ENCODE measurements at regions not wholly inside any gene's neighbourhood (a gene's known extent, or its start where the extent isn't known, plus 50 kb on each side); places are given as distances from the start of the nearest gene placed in this dataset.
"Not testable (repeated sequence)": the region's sequence is repeated elsewhere in the genome, so short reads cannot be mapped to it uniquely, and the experiment has no call there.

GRCh38 chr15:70234256-70234905 lies 136.7 kb upstream of the TLE3 start:
- DNase-seq (ENCODE audit: low read depth in 1 of 2, low spot score in 2 of 2) = peak in 1 of 2 experiments; percentile 27
- Histone ChIP-seq H3K4me3 (no peak overlapping the region), H3K36me3 (no peaks in the 10 kb centered on the region), H3K27ac (no peak overlapping the region), H3K27me3 (replicated peaks) (no peaks in the 10 kb centered on the region), H3K9me3 (replicated peaks) (peaks cover 15% of the 10 kb centered on the region), H3K4me1 (replicated peaks) (peaks cover 11% of the 10 kb centered on the region)

DNA sequence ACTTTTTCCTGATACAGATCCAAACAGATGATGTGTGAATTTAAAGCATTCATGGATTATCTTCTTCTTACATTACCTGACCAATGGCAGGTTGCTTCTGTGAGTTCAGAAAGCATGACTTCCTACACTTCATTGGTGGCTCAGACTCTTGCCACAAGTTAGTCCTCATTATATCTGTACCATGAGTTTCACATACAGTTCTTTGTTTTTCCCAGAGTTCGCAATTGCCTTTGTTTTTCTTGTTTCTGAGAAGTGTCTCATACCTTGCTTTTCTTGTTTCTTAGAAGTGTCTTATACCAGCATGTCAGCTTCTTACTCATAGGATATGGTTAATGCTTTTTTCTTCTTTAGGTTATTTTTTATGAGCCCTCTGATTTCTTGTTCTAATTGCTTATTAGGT lies 133.8 kb upstream of the TLE3 start:
- DNase-seq (ENCODE audit: low read depth in 1 of 2, low spot score in 2 of 2) = no peak
- H3K4me1 ChIP-seq (replicated peaks) = peaks cover 10% of the 10 kb centered on the region
- H3K27me3 ChIP-seq (replicated peaks) = no peaks in the 10 kb centered on the region
- H3K4me3 ChIP-seq = no peak overlapping the region
- H3K27ac ChIP-seq = no peak overlapping the region
- H3K36me3 ChIP-seq = no peaks in the 10 kb centered on the region
- H3K9me3 ChIP-seq (replicated peaks) = peaks cover 15% of the 10 kb centered on the region

DNA sequence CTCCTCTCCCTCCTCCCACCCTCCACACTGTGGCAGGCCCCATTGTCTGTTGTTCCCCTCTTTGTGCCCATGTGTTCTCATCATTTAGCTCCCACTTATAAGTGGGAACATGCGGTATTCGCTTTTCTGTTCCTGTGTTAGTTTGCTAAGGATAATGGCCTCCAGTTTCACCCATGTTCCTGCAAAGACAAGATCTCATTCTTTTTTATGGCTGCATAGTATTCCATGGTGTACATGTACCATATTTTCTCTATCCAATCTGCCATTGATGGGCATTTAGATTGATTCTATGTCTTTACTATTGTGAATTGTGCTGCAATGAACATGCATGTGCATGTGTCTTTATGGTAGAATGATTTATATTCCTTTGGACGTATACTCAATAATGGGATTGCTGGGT lies 130.2 kb upstream of the TLE3 start:
- not testable (repeated sequence) for H3K4me1 ChIP-seq (replicated peaks); H3K27me3 ChIP-seq (replicated peaks); H3K36me3 ChIP-seq; DNase-seq (ENCODE audit: low read depth in 1 of 2, low spot score in 2 of 2); H3K4me3 ChIP-seq; H3K27ac ChIP-seq
- peaks cover 15% of the 10 kb centered on the region for H3K9me3 ChIP-seq (replicated peaks)

GRCh38 chr15:70227147-70227546 lies 129.4 kb upstream of the TLE3 start:
- peaks cover 11% of the 10 kb centered on the region for H3K9me3 ChIP-seq (replicated peaks)
- H3K27me3 ChIP-seq (replicated peaks) = no peaks in the 10 kb centered on the region
- H3K4me1 ChIP-seq (replicated peaks) = no peaks in the 10 kb centered on the region
- H3K27ac ChIP-seq = no peak overlapping the region
- DNase-seq (ENCODE audit: low read depth in 1 of 2, low spot score in 2 of 2) = no peak
- no peaks in the 10 kb centered on the region for H3K36me3 ChIP-seq
- no peak overlapping the region for H3K4me3 ChIP-seq

DNA sequence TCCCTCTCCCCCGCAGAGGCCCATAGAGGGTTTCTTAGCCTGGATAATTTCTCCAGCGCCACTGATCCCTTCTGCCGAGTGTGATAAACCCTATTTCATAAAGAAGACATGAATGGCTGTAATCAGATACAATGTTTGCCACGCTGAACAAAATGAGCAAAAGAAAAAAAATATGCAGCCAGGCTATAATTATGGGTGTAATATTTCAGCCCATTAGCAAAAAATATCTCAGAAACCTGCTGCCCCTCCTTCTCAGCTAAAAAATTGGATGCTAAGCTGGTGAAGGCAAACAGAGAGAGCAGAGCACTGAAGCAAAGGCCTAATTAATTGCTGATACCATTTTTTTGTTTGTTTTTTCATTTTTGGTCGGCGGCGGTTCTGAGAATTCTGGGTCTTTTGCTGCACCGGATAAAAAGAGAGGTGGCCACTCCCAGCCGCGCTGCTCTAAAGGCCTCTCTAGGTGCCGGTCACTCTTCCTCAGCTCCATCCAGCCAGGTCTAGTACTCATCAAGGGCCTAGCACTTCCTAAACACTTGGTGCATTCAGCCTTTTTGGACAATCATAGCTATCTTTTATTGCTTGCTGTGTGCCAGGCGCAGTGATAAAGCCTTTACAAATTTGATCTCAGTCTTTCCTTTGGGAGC lies 128.7 kb upstream of the TLE3 start:
- H3K4me1 ChIP-seq (replicated peaks) = no peaks in the 10 kb centered on the region
- H3K4me3 ChIP-seq = no peak overlapping the region
- no peak overlapping the region for H3K27ac ChIP-seq
- no peaks in the 10 kb centered on the region for H3K27me3 ChIP-seq (replicated peaks)
- DNase-seq (ENCODE audit: low read depth in 1 of 2, low spot score in 2 of 2) = no peak
- peaks cover 5% of the 10 kb centered on the region for H3K9me3 ChIP-seq (replicated peaks)
- no peaks in the 10 kb centered on the region for H3K36me3 ChIP-seq

DNA sequence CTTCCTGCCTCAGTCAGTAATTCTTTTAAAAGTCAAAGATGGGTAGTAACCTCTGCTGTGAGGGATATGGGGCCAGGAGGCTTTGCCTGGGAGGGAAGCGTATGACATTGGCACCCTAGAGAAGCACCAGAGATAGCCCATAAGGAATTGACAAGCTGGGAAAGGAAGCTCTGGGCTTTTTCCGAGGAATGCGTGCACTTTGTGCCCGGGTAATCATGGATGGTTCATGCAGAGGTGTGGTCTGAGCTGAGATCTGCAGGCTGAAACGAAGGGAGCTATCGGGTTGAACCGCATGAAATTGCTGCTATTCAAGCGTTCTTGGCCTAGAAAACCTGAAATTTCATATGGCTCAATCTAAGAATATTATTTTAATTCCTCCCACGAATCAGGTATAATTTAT lies 127.7 kb upstream of the TLE3 start:
- H3K9me3 ChIP-seq (replicated peaks) = no peaks in the 10 kb centered on the region
- H3K36me3 ChIP-seq = no peaks in the 10 kb centered on the region
- H3K27me3 ChIP-seq (replicated peaks) = no peaks in the 10 kb centered on the region
- no peak overlapping the region for H3K27ac ChIP-seq
- DNase-seq (ENCODE audit: low read depth in 1 of 2, low spot score in 2 of 2) = no peak
- H3K4me1 ChIP-seq (replicated peaks) = no peaks in the 10 kb centered on the region
- no peak overlapping the region for H3K4me3 ChIP-seq

DNA sequence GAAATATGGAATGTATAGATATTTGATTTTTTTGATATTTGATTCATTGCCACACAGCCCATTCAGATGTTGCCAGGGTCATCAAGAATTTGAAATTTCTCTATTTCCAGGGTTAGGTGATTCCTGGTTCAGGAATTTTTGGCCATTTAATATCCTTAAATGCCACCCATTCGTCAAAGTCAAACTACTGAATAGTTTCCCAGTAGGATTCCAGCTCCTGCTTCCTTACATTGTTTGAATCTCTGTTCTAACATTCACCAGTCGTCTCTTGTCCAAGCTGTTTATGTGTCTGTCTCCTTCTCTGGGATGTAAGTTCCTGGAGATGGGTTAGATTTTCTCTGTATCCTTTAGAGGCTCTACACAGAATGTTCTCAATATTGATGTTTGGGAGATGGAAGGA lies 124.9 kb upstream of the TLE3 start:
- no peaks in the 10 kb centered on the region for H3K36me3 ChIP-seq
- no peak overlapping the region for H3K27ac ChIP-seq
- no peak for DNase-seq (ENCODE audit: low read depth in 1 of 2, low spot score in 2 of 2)
- no peaks in the 10 kb centered on the region for H3K9me3 ChIP-seq (replicated peaks)
- no peak overlapping the region for H3K4me3 ChIP-seq
- no peaks in the 10 kb centered on the region for H3K4me1 ChIP-seq (replicated peaks)
- 0 out of 2 replicates have a peak, but pooled peaks cover 3% of the 10 kb centered on the region for H3K27me3 ChIP-seq (replicated peaks)

DNA sequence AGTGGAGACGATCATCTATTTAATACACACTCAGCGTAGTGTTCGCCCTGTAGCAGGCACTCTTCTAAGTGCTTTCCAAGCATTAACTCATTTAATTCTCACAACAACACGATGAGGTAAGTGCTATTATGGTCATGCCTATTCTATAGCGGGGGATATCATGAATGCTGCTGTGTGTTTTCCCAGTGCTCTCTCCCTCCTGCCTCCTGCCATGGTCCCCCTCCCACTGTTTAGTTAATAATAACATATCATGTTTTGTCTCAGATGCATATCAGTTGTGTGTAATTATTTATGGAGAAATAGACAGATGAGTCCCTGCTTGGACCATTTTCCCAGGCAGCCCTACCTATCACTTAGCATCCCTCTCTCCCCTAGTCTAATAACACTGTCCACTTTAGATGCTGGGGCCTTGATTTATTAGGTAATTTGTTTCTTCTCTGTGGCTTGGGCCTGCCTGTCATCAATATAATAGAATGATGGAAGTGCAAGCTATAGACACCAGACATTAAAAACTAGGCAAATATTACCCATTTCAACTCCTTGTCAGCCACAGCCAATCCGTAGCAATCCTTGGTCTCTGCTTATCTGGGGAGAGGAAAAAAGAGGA lies 122.9 kb upstream of the TLE3 start:
- no peaks in the 10 kb centered on the region for H3K36me3 ChIP-seq
- DNase-seq (ENCODE audit: low read depth in 1 of 2, low spot score in 2 of 2) = no peak
- no peak overlapping the region for H3K4me3 ChIP-seq
- no peak overlapping the region for H3K27ac ChIP-seq
- H3K9me3 ChIP-seq (replicated peaks) = no peaks in the 10 kb centered on the region
- H3K4me1 ChIP-seq (replicated peaks) = no peaks in the 10 kb centered on the region
- H3K27me3 ChIP-seq (replicated peaks) = 0 out of 2 replicates have a peak, but pooled peaks cover 3% of the 10 kb centered on the region

GRCh38 chr15:70219966-70220365 lies 122.2 kb upstream of the TLE3 start:
- no peak for DNase-seq (ENCODE audit: low read depth in 1 of 2, low spot score in 2 of 2)
- H3K27me3 ChIP-seq (replicated peaks) = 0 out of 2 replicates have a peak, but pooled peaks cover 3% of the 10 kb centered on the region
- H3K4me3 ChIP-seq = no peak overlapping the region
- H3K27ac ChIP-seq = no peak overlapping the region
- no peaks in the 10 kb centered on the region for H3K4me1 ChIP-seq (replicated peaks)
- no peaks in the 10 kb centered on the region for H3K36me3 ChIP-seq
- H3K9me3 ChIP-seq (replicated peaks) = no peaks in the 10 kb centered on the region

GRCh38 chr15:70219256-70219895 lies 121.7 kb upstream of the TLE3 start:
- no peak for DNase-seq (ENCODE audit: low read depth in 1 of 2, low spot score in 2 of 2)
- no peaks in the 10 kb centered on the region for H3K4me1 ChIP-seq (replicated peaks)
- H3K36me3 ChIP-seq = no peaks in the 10 kb centered on the region
- H3K27ac ChIP-seq = no peak overlapping the region
- no peak overlapping the region for H3K4me3 ChIP-seq
- 0 out of 2 replicates have a peak, but pooled peaks cover 3% of the 10 kb centered on the region for H3K27me3 ChIP-seq (replicated peaks)
- H3K9me3 ChIP-seq (replicated peaks) = no peaks in the 10 kb centered on the region

- Histone ChIP-seq H3K4me1 (replicated peaks) (no peaks in the 10 kb centered on the region), H3K27ac (no peak overlapping the region), H3K36me3 (no peaks in the 10 kb centered on the region), H3K4me3 (no peak overlapping the region), H3K9me3 (replicated peaks) (no peaks in the 10 kb centered on the region), H3K27me3 (replicated peaks) (0 out of 2 replicates have a peak, but pooled peaks cover 3% of the 10 kb centered on the region)
- no peak for DNase-seq (ENCODE audit: low read depth in 1 of 2, low spot score in 2 of 2)
These were observed 119.8 kb upstream of the TLE3 start for GRCh38 chr15:70217226-70218160.

DNA sequence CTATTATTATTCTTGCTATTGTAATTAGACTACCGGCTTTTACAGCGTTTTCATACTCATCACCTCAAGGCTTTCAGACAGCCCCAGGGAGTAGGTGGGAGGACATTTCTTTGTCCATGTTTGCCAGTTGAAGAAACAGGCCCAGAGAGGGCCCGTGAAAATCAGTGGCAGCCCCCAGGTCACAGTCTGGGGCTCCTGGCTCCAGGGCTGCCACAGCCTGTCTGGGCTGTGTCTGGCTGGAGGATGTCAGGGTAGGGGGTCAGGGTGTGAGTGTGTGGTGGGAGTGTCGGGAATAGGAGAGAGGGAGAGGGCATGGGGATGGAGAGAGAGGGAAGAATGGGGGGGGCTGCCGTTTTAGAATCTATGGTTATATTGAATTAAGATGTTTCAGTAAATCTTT lies 118.2 kb upstream of the TLE3 start:
- DNase-seq (ENCODE audit: low read depth in 1 of 2, low spot score in 2 of 2) = no peak
- H3K9me3 ChIP-seq (replicated peaks) = no peaks in the 10 kb centered on the region
- no peak overlapping the region for H3K27ac ChIP-seq
- H3K4me3 ChIP-seq = no peak overlapping the region
- 0 out of 2 replicates have a peak, but pooled peaks cover 3% of the 10 kb centered on the region for H3K27me3 ChIP-seq (replicated peaks)
- H3K36me3 ChIP-seq = no peaks in the 10 kb centered on the region
- H3K4me1 ChIP-seq (replicated peaks) = no peaks in the 10 kb centered on the region

DNA sequence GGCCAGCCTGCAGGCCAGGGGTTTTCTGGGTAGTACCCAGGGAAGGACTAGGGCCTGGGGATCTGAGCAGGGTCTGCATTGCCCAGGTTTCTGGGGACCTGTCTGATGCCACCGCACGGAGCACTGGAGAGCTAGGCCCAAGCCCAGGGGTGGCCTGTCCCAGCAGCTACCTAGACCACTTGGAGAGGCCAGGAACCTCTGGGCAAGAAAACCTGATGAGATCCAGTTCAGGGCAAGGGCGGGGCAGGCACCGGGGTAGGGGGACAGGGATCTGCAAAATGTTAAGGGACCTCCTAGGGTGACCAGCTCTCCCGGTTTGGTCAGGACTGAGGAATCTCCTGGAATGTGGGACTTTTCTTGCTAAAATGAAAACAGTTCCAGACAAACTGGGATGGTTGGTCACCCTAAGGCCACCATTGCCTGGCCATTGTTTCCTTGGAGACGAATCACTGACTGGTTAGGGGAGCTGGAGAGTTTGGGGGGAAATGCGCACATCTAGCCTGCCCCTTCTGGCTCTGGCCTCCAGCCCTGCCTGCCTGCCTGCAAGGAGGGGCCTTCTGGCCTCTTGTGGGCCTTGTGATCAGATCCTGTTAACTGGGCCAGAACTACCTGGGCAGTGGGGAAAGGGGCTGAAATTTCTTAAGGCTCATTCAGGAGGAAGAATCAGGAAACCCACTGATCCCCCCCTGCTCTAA lies 117.4 kb upstream of the TLE3 start:
- no peak for DNase-seq (ENCODE audit: low read depth in 1 of 2, low spot score in 2 of 2)
- Histone ChIP-seq H3K27ac (no peak overlapping the region), H3K27me3 (replicated peaks) (0 out of 2 replicates have a peak, but pooled peaks cover 3% of the 10 kb centered on the region), H3K9me3 (replicated peaks) (no peaks in the 10 kb centered on the region), H3K4me3 (no peak overlapping the region), H3K4me1 (replicated peaks) (no peaks in the 10 kb centered on the region), H3K36me3 (no peaks in the 10 kb centered on the region)
